ENCODE measurements at regions not wholly inside any gene's neighbourhood (a gene's known extent, or its start where the extent isn't known, plus 50 kb on each side); places are given as distances from the start of the nearest gene placed in this dataset.

DNA sequence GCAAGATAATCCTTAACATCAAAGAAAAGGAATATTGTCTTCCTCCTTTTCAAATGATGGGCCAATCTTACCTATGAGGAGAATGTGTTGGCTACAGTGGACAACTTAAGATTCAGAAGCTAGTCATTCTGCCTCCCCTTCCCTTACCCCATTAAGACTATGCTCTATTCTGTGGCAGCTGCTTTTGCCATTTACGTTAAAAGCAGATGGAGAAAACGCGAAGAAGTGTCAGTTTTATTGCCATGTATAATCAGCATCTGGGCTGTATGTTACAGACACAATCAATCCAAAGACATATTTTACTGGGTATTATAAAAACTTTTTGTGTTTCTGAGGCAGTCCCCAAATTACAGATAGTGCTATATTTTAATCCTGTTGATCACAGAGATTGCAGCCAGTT is 196.1 kb upstream of the PACRGL start:
- no peak for DNase-seq (ENCODE audit: extremely low read depth, low read depth)

DNA sequence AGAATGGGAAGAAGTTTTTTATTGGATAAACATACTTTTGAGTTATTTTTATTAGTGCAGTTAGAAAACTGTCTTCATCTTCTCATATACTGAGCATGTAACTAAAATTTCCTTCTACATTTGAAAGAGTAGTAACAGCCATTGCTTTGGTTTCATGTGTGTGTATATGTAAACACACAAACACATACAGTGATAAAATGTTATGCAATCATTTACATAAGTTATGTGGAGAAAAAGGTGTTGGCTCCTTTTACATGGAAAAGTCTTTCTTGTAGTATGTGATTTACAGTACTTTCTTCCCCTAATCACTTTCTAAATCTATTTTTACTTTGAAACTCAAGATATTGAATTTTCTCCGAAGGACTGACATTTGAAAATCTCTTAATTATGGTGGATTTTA is 194.3 kb upstream of the PACRGL start:
- DNase-seq (ENCODE audit: extremely low read depth, low read depth): no peak

DNA sequence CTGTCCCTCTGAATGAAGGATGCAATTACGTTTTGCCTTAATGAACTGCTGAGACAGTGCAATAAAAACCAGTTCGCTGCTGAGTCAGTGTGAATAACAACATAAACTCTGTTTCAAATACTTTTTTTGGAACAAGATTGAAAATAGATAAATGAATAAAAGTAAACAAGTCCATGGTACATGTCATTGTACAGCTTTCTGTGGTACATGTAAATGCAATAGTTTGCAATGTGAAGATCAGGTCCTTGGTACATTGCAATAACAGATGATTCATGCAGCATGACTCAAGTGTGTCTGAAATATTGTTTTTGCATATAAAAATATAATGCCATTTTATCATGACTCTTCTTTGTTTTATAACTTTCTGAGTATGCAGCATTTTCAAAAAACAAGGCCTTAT is 193.4 kb upstream of the PACRGL start:
- DNase-seq (ENCODE audit: extremely low read depth, low read depth): peak; percentile 29

DNA sequence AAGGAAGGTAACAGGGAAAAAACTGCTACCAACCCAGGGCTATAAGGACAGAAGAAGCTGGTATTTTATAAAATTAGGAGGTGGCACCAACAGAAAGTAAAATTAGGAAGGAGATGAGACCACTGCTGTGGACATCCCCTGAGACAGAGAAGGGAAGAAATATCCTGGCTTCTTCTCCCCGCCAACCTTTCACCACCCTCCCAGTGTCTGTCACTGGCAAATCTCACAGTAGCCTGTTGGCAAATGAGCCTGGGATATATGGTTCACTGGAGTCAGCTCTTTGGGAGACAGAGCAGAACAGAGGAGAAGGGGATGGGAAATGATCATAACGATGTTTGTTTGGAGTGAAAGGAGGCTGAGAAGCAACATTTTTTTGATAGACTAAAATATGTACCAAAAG is 190.9 kb upstream of the PACRGL start:
- no peak for DNase-seq (ENCODE audit: extremely low read depth, low read depth)

DNA sequence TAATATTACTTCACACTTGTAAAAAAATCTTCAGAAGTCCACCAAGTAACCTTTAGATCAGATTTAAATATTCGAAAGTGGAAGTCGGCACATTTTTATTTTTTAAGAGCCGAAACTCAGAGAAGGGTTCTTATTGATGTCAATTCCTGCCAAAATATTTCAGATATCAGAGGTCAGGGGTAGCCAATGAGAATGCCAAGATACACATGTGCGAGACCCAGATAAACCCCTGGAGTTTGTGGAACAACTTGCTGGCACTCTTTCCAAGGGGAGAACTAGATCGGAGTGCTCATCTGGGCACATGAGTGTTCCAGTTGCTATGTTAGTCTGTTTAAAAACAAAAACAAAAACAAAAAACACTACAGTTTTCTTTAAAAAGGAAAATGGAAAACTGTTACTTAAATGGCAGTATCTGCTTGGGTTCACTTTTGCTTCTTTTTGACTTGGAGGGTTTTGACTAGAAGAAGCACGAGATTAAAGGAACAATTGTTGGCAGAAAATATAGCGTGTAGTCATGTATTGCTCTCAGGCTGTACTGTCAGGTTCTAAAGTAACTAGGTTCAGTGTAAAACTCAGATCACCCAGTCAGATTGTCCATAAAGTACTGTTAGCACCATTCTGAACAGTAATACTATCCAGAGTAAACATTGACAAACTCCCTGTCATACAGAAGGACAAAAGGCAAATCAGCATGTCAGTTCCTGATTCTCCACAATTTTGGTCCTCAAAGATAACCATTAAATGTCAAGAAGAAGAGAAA is 188.0 kb upstream of the PACRGL start:
- DNase-seq (ENCODE audit: extremely low read depth, low read depth): no peak

DNA sequence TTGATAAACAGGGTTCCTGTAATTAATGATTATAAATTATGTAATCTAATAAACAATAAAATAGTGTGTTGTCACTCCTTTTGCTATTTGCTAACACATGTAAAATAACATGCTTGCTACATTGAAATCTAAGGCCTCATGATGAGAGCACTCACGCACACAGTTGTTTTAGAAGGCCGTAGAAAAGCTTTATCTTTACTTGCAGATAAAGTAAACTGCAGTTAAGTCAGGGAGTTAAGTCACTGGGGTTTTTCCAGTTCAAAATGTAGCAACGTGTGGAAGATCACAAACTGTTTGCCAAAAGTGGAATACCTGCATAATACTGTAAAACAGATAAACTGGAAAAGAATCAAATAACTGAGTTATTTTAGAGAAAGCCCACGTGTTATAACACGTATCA is 187.3 kb upstream of the PACRGL start:
- no peak for DNase-seq (ENCODE audit: extremely low read depth, low read depth)

DNA sequence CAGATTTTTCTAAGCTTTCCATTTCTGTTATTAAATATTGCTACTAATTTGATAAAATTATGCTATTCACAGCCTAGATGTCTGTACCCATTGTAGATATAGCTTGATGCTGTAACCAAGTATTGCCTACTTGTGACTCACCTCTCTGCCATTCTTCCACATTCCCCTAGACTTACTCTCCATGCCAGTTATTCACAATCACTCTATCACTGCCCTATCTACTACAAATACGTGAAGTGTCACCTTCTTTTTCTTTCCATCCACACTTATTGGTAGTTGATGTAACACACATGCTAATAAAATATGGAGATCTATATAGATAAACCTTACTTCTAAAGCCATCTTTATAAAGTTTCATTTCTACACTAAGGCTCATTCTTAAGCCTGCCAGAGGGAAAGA is 179.4 kb upstream of the PACRGL start:
- no peak for DNase-seq (ENCODE audit: extremely low read depth, low read depth)

DNA sequence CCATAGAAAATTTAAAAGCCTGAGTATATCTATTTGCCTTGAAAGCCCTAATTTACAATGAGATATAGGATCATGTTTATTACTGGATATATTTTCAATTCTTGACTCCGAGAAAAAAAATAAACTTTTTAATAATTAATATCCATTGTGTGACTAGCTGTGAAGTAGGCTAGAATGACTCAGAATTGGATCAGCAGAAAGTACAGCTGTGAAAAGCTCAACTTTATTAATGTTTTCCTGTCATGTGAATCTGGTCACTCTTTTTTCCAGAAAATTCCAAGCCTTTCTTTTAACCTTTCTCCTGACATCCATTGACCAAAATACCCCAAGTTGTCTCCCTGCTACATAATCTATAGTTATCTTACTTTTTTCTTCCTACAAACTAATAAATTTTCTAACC is 171.8 kb upstream of the PACRGL start:
- no peak for DNase-seq (ENCODE audit: extremely low read depth, low read depth)

DNA sequence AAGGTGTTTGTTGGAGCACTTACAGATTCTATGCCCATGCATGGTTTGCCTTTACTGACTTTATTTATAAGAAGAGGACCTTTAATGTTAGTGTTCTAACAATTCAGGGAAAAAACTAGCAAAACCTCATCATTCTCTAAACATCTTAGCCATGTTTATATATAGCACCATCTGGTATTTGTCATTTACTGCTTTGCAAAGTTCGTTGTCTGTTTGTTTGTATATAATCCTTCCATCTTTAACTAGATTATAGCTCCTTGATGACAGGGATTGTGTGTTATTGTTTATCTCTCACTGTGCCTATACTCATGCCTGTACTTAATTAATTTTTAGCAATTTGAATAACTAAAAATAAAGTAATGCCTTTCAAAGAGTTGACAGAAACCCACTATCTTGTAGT is 170.6 kb upstream of the PACRGL start:
- no peak for DNase-seq (ENCODE audit: extremely low read depth, low read depth)

DNA sequence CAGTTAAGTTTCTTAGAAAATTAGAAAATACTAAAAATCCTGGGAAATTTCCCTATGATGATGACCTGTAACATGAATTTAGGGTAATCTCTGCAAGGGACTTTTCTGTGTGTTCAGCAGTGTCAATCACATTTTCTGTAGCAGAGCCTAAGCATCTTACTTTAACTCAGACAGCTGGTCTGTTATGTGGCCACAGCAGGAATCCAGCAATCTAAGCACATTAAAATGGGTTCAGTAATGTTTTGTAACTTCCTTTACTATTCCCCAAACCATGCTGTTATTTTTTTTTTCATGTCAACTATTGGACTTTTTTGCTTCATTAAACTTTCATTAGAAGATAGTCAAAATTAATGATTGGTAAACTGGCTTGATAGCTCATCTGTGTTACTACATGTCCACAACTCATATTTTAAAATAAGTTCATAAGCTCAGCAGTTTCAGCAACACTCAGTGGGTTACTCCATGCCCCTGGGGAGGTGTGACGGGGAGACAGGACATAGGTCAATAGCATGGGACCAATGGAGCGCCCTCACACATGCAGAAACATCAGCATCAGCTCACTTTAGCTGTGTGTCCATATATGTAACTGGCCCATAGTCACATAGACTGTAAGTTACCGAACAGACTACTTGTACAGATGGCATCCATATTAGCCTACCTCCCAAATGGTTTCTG is 168.0 kb upstream of the PACRGL start:
- no peak for DNase-seq (ENCODE audit: extremely low read depth, low read depth)

DNA sequence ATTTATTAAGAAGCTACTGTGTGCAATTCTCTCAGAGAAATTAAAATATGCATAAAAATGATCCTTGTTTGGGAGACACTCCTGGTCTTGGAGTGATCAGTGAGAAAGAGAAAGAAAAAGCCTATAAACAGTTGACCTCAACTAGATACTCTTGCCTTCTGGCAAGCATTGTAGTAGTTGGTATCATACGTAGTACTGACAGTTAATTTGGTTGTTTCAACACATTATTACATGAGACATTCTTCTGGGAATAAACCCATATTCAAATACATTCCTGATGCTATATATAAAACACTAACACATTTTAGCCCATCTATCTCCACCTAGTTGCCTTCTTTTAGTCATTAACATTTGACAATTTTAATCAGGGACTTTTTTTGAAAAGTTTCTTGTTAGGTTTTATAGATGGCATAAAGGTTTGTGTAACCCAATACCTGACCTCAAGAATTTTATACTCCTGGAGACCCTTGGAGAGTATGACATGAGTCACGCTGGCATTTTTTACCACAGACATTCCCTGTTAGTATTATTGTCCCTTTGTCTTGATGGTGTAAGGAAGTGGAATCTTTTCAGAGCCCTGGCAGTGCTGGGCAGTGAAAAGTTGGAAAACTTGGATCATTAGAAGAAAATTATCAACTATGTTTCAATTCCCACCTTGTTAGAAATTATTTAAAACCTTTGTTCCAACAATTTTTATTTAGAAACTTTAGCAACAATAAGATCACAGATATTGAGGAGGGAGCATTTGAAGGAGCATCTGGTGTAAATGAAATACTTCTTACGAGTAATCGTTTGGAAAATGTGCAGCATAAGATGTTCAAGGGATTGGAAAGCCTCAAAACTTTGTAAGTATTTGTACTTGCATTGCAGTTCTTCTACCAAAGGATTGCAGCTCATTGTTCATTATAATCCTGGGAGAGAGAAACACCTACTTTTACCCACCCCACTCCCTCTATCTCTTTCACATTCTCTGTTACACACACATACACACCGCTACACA is 167.1 kb upstream of the PACRGL start:
- no peak for DNase-seq (ENCODE audit: extremely low read depth, low read depth)

DNA sequence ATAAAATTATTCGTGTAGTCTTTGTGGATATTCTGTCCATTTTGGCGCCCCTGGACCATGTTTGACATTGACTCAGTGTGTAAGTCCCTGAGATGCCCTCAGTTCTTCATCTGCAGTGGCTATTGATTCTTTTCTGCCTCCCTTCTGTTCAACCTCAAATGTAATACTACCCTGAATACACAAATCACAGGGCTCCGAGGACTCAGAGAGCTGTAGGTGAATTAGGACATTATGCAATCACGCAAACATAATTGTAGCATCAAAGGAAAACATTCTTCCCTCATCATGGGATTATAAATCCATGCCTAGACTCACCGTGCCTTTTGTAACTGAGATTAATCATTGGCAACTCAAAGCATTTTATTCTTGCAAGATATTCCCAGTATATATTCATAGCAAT is 161.4 kb upstream of the PACRGL start:
- DNase-seq (ENCODE audit: extremely low read depth, low read depth): no peak

DNA sequence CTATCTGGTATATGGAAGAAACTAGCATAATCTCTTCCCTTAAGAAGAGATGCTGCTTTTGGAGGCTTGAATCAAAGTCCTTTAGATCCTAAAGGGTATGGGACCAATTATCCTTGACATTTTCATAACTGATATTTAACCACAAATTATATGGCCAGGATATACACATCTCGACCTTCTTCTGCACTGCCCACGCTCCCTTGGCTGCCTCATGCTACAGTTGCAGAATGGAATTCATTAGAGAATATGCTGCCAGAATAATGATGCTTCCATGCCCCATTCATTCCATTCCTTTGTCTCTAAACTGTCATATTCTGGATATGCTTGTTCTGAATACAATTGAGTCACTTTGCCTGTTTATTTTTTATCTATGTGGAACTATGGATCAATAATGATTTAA is 157.1 kb upstream of the PACRGL start:
- DNase-seq (ENCODE audit: extremely low read depth, low read depth): no peak

DNA sequence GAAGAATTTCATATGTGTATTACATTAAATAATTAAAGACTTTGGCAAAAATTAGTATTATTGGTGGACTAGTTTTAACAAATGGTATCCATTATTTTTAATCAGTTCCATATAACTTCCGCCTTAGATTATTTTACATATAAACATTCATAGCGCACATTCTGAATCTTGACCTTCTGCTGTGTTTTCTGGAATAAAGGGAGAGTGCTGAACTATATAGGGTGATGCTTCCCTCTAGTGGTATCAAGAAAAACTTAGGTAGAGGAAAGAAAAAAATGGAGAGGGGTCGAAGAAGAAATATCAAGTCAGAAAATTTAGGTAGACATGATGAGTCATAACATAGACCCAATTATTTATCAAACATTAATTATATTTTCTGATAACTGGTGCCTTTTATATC is 155.6 kb upstream of the PACRGL start:
- peak; percentile 15 for DNase-seq (ENCODE audit: extremely low read depth, low read depth)

DNA sequence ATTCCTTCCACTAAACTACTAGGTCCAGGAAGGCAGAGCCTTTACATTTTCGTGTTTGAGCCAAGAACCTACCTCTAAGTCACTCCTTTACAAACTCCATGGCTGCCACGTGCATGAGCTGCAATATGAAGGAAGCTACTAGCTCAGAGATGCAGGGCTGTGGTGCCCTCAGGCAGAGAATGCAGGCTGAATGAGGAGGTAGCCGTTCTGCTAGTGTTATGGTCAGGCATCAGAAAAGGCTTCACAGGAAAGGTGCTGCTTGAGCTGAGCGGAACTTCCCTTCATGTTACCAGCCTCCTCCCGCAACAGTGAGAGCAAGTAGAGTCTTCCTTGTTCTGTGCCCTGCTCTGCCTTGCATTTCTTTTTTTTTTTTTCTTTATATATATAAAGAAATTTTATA is 148.3 kb upstream of the PACRGL start:
- no peak for DNase-seq (ENCODE audit: extremely low read depth, low read depth)

DNA sequence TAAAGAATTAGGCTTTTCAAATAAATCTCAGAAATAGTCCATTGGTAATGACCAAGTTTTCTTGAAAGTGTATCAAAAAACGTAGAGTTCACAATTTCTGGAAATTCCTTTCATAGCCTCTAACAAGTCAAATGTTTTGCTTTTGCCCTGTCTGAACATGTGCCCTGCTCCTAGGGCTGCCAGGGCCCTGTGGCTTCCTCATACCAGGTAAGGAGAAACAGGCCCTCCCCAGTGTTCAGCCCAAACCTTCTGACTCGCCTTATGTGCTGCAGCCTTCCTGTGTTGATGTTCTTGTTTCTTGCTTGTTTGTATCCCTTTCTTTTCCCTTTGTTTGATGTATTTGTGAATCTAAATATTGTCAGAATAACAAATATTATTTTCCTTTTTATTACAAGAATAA is 146.1 kb upstream of the PACRGL start:
- DNase-seq (ENCODE audit: extremely low read depth, low read depth): no peak

DNA sequence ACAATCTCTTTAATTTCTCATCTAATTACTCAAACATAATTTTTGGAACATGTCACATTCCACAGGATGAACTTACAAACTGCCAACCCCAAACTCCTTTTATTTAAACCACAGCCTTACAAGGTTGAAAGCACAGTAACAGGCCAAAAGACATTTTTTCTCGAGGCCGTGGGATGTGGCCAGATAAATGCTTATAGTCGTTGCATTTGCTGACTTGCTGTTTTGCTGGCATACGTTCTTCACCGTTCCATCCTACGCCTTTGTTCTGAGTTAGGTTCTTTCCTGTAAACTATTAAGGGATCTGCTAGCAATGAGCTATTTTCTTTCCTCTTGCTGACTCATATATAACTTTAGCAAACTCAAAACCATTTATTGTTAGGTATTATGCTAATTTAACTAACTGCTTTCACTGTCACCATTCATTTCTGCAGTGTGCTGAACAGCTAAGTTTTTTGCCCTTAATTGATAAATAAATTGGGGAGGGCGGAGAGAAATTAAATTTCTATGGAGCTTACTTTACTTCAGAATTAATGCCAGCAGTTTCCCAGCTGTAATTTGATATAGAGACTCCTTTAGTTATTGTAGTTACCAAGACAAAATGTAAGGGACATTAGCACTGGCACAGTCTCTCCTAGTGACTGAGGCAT is 135.1 kb upstream of the PACRGL start:
- DNase-seq (ENCODE audit: extremely low read depth, low read depth): no peak

DNA sequence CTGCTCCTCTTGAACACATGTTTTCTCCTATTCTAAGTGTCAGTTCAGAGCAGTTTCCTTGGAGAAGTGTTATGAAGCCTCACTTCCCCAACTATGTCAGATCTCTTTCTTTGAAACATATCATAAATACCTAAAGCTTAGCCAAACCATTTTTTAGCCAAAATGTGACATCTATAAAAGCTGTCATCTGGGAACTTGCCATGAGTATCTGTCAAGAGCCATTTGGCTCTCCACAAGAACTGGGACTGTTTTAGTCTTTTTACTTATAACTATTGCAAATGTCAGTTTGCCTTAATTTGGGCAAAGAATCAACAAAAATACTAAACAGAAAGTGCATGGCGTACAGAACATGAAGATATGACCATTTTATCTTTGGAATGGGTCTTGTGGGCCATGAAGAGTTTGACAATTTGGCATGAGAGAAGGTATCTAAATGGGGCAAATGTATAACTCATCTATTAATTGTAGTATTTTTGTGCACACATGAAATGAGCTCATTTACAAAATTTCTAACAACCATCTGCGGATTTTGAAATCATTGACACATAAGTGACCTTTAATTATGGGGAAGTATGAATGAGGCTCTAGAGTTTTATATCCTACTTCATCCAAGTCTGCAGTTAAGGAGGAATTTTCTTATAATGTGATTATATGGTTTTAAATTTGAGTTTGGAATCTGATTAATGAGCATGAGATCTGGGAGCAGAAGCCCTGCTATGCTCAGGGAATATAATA is 129.1 kb upstream of the PACRGL start:
- DNase-seq (ENCODE audit: extremely low read depth, low read depth): no peak

DNA sequence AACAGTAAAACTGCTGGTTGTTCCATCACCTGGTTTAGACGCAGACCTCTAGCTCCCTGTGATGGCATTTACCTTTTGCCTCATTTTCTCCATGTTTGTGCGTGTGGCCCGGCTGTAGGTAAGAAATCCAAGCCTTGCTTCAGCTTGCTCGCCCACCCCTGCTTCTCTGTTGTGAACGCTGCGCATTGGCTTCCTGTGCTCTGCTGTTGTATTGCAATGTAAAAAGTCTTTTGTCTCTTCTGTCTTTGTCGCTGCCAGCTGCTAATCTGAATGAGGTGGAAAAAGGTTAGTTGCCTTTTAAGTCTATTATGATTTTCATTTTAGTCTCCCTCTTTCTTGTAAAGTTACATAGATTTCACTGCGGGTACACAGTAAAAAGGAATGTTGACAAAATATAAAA is 127.3 kb upstream of the PACRGL start:
- DNase-seq (ENCODE audit: extremely low read depth, low read depth): no peak

DNA sequence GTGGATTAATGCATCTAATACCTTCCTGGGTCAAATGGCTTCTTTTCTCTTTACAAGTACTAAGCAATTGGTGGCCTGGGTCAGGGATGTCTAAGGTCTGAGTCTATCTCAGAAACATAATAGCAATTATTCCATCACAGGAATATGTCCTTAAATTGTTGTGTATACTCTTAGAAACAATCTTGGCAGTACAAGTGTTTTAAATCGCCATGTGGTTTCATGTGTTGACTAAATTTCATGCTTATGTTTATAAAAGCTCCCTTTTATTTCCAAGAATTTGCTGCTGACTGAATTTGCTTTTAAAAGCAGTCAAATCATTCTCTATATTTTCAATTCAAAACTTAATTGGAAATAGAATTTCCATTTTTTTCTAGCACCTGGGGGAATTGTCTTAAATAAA is 125.3 kb upstream of the PACRGL start:
- DNase-seq (ENCODE audit: extremely low read depth, low read depth): no peak
